ENCODE measurements at regions not wholly inside any gene's neighbourhood (a gene's known extent, or its start where the extent isn't known, plus 50 kb on each side); places are given as distances from the start of the nearest gene placed in this dataset.

DNA sequence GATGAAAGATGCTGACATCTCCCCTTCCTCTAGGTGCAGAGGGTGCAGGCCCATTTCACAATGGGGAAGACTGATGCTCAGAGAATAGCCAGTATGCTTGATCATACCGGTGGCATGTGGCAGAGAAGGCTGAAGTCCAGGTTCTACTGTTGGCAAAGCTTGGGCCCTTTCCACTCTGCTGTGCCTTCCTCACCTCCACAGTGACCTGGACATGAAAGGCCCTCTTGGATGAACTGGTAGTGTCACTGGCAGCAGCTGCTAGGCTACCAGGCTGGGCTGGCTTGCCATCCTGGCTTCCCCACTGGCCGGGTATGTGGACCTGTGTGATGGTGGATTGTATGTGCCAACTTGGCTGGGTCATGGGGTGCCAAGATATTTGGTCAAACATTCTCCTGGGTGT is 92.0 kb downstream of the GADD45G start:
- H3K36me3 ChIP-seq (ENCODE audit: insufficient read depth, low read length), result no peaks in the 10 kb centered on the region
- H3K9ac ChIP-seq (ENCODE audit: insufficient read length), result no peak overlapping the region
- no peak for DNase-seq (ENCODE audit: low read depth, low spot score)
- H3K27ac ChIP-seq, result no peak overlapping the region
- H3K4me3 ChIP-seq, result no peak overlapping the region
- TF ChIP-seq POLR2AphosphoS5 (IDR thresholded peaks at IDR 0.05; ENCODE audit: borderline replicate concordance, low read depth, low read length), result no peak
- no peak for TF ChIP-seq FOXP2 (optimal IDR thresholded peaks at IDR 0.05; ENCODE audit: control extremely low read depth, extremely low read length, insufficient read depth)
- no peak for TF ChIP-seq EZH2 (IDR thresholded peaks at IDR 0.05)
- H3K9me3 ChIP-seq (ENCODE audit: low read depth, low read length), result no peaks in the 10 kb centered on the region

GRCh38 chr9:89697553-89697952 is 92.7 kb downstream of the GADD45G start:
- Histone ChIP-seq H3K9me3 (ENCODE audit: low read depth, low read length) (no peaks in the 10 kb centered on the region), H3K27ac (no peak overlapping the region), H3K9ac (ENCODE audit: insufficient read length) (no peak overlapping the region), H3K4me3 (no peak overlapping the region), H3K36me3 (ENCODE audit: insufficient read depth, low read length) (no peaks in the 10 kb centered on the region)
- TF ChIP-seq EZH2 (IDR thresholded peaks at IDR 0.05) (no peak), FOXP2 (optimal IDR thresholded peaks at IDR 0.05; ENCODE audit: control extremely low read depth, extremely low read length, insufficient read depth) (no peak), POLR2AphosphoS5 (IDR thresholded peaks at IDR 0.05; ENCODE audit: borderline replicate concordance, low read depth, low read length) (no peak)
- DNase-seq (ENCODE audit: low read depth, low spot score), result no peak

DNA sequence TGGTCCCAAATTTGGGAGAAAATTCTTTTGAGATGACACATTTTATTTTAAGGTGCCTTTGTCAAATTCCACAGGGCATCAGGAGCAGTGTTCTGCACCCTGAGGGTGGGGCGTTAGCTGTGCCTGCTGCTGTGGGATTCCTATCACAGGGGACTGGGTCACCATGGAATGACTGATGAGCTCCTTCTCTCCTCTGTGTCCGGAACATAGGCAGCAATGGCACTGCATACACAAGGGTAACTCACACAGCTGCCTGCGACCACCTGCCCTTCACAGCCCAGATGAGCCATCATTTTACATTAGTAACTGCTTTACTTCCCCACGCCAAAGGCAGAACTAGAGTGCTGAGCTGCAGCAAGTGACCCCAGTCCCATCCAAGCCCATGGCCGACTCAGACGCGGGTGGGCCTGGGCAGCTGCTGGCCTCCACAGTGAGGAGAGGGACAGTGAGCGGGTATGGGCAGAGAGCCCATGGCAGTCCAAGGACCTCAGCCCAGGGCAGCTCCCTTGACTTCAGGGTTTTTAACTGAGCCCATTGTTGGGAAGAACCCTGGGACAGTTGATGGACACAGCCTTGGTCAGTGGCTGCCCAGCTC is 93.7 kb downstream of the GADD45G start:
- TF ChIP-seq EZH2 (IDR thresholded peaks at IDR 0.05) (no peak), FOXP2 (optimal IDR thresholded peaks at IDR 0.05; ENCODE audit: control extremely low read depth, extremely low read length, insufficient read depth) (no peak), POLR2AphosphoS5 (IDR thresholded peaks at IDR 0.05; ENCODE audit: borderline replicate concordance, low read depth, low read length) (no peak)
- H3K36me3 ChIP-seq (ENCODE audit: insufficient read depth, low read length), result no peaks in the 10 kb centered on the region
- H3K27ac ChIP-seq, result no peak overlapping the region
- DNase-seq (ENCODE audit: low read depth, low spot score), result no peak
- H3K4me3 ChIP-seq, result no peak overlapping the region
- no peak overlapping the region for H3K9ac ChIP-seq (ENCODE audit: insufficient read length)
- no peaks in the 10 kb centered on the region for H3K9me3 ChIP-seq (ENCODE audit: low read depth, low read length)

DNA sequence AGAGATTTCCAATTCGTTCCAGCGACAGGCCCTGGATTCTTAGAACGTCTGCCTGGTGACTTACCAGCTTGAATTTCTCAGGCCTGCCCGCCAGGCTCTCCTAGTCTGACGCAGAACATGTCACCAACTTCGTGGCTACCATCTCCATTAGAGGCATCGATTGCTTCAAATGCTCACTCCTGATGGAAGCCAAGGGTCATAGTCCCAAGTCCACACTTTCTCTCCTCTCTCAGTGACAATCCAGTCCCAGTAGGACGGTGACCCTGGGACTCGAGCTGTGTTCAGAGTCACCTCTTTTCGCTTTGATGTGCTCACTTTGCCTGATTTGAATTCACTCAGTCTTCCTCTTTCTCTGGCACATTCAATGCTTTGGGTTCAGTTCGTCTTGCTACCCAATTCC is 94.8 kb downstream of the GADD45G start:
- DNase-seq (ENCODE audit: low read depth, low spot score), result no peak
- TF ChIP-seq POLR2AphosphoS5 (IDR thresholded peaks at IDR 0.05; ENCODE audit: borderline replicate concordance, low read depth, low read length), result no peak
- no peak for TF ChIP-seq EZH2 (IDR thresholded peaks at IDR 0.05)
- no peak for TF ChIP-seq FOXP2 (optimal IDR thresholded peaks at IDR 0.05; ENCODE audit: control extremely low read depth, extremely low read length, insufficient read depth)
- Histone ChIP-seq H3K4me3 (no peak overlapping the region), H3K9ac (ENCODE audit: insufficient read length) (no peak overlapping the region), H3K9me3 (ENCODE audit: low read depth, low read length) (no peaks in the 10 kb centered on the region), H3K27ac (no peak overlapping the region), H3K36me3 (ENCODE audit: insufficient read depth, low read length) (no peaks in the 10 kb centered on the region)

DNA sequence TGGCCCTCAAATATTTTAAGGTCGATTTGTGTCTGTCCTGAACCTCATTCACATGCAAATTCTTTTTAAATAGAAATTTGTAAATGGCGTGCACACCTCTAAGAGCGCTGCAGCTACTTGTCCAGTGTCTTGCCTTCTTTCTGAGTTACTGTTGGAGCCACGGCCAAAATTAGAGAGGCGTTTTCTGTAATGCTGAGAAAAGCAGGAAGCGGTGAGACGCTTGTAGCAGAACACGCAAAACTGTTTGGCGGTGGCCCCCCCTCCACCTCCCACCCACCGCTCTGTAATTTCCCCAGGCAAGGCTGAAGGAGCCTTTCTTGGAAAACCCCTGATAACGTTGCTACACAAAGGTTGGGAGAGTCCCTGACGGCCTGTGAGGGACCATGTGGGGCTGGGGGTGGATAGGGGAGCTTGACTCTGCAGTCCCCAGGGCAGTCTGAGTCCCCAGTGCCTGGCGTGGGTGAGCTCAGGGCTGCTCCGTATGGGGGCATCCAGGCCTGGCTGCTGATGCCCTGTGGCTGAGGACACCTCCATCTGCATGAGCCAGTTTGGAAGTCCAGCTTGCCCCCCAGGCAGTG is 96.5 kb downstream of the GADD45G start:
- Histone ChIP-seq H3K9me3 (ENCODE audit: low read depth, low read length) (no peaks in the 10 kb centered on the region), H3K9ac (ENCODE audit: insufficient read length) (no peak overlapping the region), H3K4me3 (no peak overlapping the region), H3K36me3 (ENCODE audit: insufficient read depth, low read length) (no peaks in the 10 kb centered on the region), H3K27ac (no peak overlapping the region)
- no peak for TF ChIP-seq FOXP2 (optimal IDR thresholded peaks at IDR 0.05; ENCODE audit: control extremely low read depth, extremely low read length, insufficient read depth)
- TF ChIP-seq POLR2AphosphoS5 (IDR thresholded peaks at IDR 0.05; ENCODE audit: borderline replicate concordance, low read depth, low read length), result no peak
- TF ChIP-seq EZH2 (IDR thresholded peaks at IDR 0.05), result no peak
- no peak for DNase-seq (ENCODE audit: low read depth, low spot score)

GRCh38 chr9:89702401-89702800 is 97.6 kb downstream of the GADD45G start:
- TF ChIP-seq EZH2 (IDR thresholded peaks at IDR 0.05), result no peak
- TF ChIP-seq POLR2AphosphoS5 (IDR thresholded peaks at IDR 0.05; ENCODE audit: borderline replicate concordance, low read depth, low read length), result no peak
- TF ChIP-seq FOXP2 (optimal IDR thresholded peaks at IDR 0.05; ENCODE audit: control extremely low read depth, extremely low read length, insufficient read depth), result no peak
- no peaks in the 10 kb centered on the region for H3K36me3 ChIP-seq (ENCODE audit: insufficient read depth, low read length)
- no peak overlapping the region for H3K27ac ChIP-seq
- no peak overlapping the region for H3K9ac ChIP-seq (ENCODE audit: insufficient read length)
- no peak for DNase-seq (ENCODE audit: low read depth, low spot score)
- no peaks in the 10 kb centered on the region for H3K9me3 ChIP-seq (ENCODE audit: low read depth, low read length)
- H3K4me3 ChIP-seq, result no peak overlapping the region

DNA sequence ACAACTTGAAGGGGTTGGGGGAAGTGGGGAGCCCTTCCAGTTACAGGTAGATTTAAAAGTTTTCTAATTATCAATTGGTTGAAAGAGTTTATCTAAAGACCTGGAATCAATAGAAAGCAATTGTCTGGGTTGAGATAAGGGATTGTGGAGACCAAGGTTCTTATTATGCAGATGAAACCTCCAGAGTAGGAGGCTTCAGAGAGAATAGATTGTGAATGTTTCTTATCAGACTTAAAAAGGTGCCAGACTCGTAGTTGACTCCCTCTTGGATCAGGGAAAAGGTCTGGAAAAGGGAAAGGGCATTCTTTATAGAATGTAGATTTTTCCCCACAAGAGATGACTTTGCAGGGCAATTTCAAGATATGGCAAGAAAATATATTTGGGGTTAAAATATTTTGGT is 100.8 kb downstream of the GADD45G start:
- no peak for DNase-seq (ENCODE audit: low read depth, low spot score)
- Histone ChIP-seq H3K27ac (peak overlapping the region; percentile 53), H3K9ac (ENCODE audit: insufficient read length) (no peak overlapping the region), H3K36me3 (ENCODE audit: insufficient read depth, low read length) (no peaks in the 10 kb centered on the region), H3K4me3 (no peak overlapping the region), H3K9me3 (ENCODE audit: low read depth, low read length) (no peaks in the 10 kb centered on the region)
- TF ChIP-seq POLR2AphosphoS5 (IDR thresholded peaks at IDR 0.05; ENCODE audit: borderline replicate concordance, low read depth, low read length) (no peak), EZH2 (IDR thresholded peaks at IDR 0.05) (no peak), FOXP2 (optimal IDR thresholded peaks at IDR 0.05; ENCODE audit: control extremely low read depth, extremely low read length, insufficient read depth) (no peak)

DNA sequence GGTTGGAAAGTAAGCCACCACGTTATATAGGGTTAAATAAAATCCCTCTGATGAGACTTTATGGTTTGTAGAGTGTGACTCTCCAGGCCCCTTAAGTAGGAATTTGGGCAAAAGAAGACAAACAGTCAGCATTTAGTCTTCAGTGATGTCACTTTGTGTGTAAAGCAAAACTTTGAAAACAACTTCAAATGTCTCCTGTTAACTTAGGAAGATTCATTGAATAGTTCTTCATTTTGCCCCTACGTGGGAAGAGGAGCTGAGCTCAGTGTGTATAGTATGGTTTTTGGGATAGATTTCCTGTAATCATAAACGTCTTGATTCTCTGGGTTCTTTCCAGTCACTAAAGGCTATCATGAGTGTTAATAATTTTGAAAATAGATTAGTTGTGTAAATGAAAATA is 101.3 kb downstream of the GADD45G start:
- H3K9ac ChIP-seq (ENCODE audit: insufficient read length), result no peak overlapping the region
- H3K36me3 ChIP-seq (ENCODE audit: insufficient read depth, low read length), result no peaks in the 10 kb centered on the region
- DNase-seq (ENCODE audit: low read depth, low spot score), result no peak
- peak overlapping the region; percentile 14; the same call in 1 of the 2 replicates for H3K4me3 ChIP-seq
- TF ChIP-seq POLR2AphosphoS5 (IDR thresholded peaks at IDR 0.05; ENCODE audit: borderline replicate concordance, low read depth, low read length), result no peak
- TF ChIP-seq EZH2 (IDR thresholded peaks at IDR 0.05), result no peak
- TF ChIP-seq FOXP2 (optimal IDR thresholded peaks at IDR 0.05; ENCODE audit: control extremely low read depth, extremely low read length, insufficient read depth), result no peak
- no peaks in the 10 kb centered on the region for H3K9me3 ChIP-seq (ENCODE audit: low read depth, low read length)
- peak overlapping the region; percentile 53 for H3K27ac ChIP-seq
